ENCODE measurements at regions not wholly inside any gene's neighbourhood (a gene's known extent, or its start where the extent isn't known, plus 50 kb on each side); places are given as distances from the start of the nearest gene placed in this dataset.

- H3K9me3 ChIP-seq (ENCODE audit: control extremely low read depth in 1 of 3, control insufficient read depth in 2 of 3, insufficient read depth in 1 of 3, low read length in 2 of 3): peaks cover 0 to 17% (median 0%) of the 10 kb centered on the region in 3 donors
- ChIA-PET CTCF (no interaction called here), POLR2A (no interaction called here)
- ATAC-seq (ENCODE audit: low read depth) (no peak), DNase-seq (no peak)
- no peak overlapping the region for H3K27ac ChIP-seq (ENCODE audit: low read length in 2 of 2)
- no peaks in the 10 kb centered on the region for H3K79me2 ChIP-seq (ENCODE audit: control insufficient read depth, insufficient read depth, low read length)
- no peak overlapping the region for H3K27ac Mint-ChIP-seq
- H3K4me1 ChIP-seq (ENCODE audit: control insufficient read depth in 2 of 2, insufficient read depth in 2 of 2, low read length in 2 of 2): no peaks in the 10 kb centered on the region
- H3K4me3 Mint-ChIP-seq: no peak overlapping the region
- H3K4me1 Mint-ChIP-seq: no peaks in the 10 kb centered on the region
- H2AFZ ChIP-seq (ENCODE audit: insufficient read depth, low read depth, low read length, poor library complexity, severe bottlenecking): no peak overlapping the region
- TF ChIP-seq EZH2 (IDR thresholded peaks at IDR 0.05; ENCODE audit: borderline replicate concordance, insufficient read depth, low read depth, low read length, poor library complexity, severe bottlenecking) (no peak), CTCF (IDR thresholded peaks at IDR 0.05) (no peak)
- no peak overlapping the region for H3K4me2 ChIP-seq (replicated peaks; ENCODE audit: low read depth, low read length, poor library complexity, severe bottlenecking)
- H3K4me3 ChIP-seq (ENCODE audit: control extremely low read depth in 1 of 5, extremely low read depth in 1 of 5, insufficient read depth in 1 of 5, low read depth in 2 of 5, low read length in 4 of 5): no peak overlapping the region
- intact Hi-C loops (cut with micrococcal nuclease): no loop called here
- WGBS (ENCODE audit: insufficient coverage): 48% methylated on average over 2 of the region's 2 CpGs
- H3K36me3 ChIP-seq (replicated peaks in 1 of 2; ENCODE audit: control extremely low read depth in 1 of 2, control insufficient read depth in 1 of 2, extremely low read depth in 1 of 2, insufficient read depth in 2 of 2, low read length in 1 of 2): no peaks in the 10 kb centered on the region
- H3K9me3 Mint-ChIP-seq (ENCODE audit: insufficient read depth): no peaks in the 10 kb centered on the region
- H3K9ac ChIP-seq (ENCODE audit: low read length): no peak overlapping the region
- H3K27me3 ChIP-seq (replicated peaks in 1 of 4; ENCODE audit: control extremely low read depth in 1 of 4, control insufficient read depth in 3 of 4, insufficient read depth in 4 of 4, low read length in 3 of 4): no peaks in the 10 kb centered on the region
- peaks cover 3% of the 10 kb centered on the region for H3K27me3 Mint-ChIP-seq
- no peaks in the 10 kb centered on the region for H4K20me1 ChIP-seq (ENCODE audit: control insufficient read depth, insufficient read depth, low read length, poor library complexity, severe bottlenecking)
These were observed 115.2 kb upstream of the VSTM2B start for GRCh38 chr19:29410601-29411000.

- Histone ChIP-seq H2AFZ (ENCODE audit: insufficient read depth, low read depth, low read length, poor library complexity, severe bottlenecking) (no peak overlapping the region), H3K79me2 (ENCODE audit: control insufficient read depth, insufficient read depth, low read length) (no peaks in the 10 kb centered on the region), H3K4me3 (ENCODE audit: control extremely low read depth in 1 of 5, extremely low read depth in 1 of 5, insufficient read depth in 1 of 5, low read depth in 2 of 5, low read length in 4 of 5) (no peak overlapping the region), H3K27ac (ENCODE audit: low read length in 2 of 2) (no peak overlapping the region), H3K4me1 (ENCODE audit: control insufficient read depth in 2 of 2, insufficient read depth in 2 of 2, low read length in 2 of 2) (no peaks in the 10 kb centered on the region), H3K9ac (ENCODE audit: low read length) (no peak overlapping the region), H3K4me2 (replicated peaks; ENCODE audit: low read depth, low read length, poor library complexity, severe bottlenecking) (no peak overlapping the region), H3K9me3 (ENCODE audit: control extremely low read depth in 1 of 3, control insufficient read depth in 2 of 3, insufficient read depth in 1 of 3, low read length in 2 of 3) (peaks cover 0 to 16% (median 0%) of the 10 kb centered on the region in 3 donors), H3K36me3 (replicated peaks in 1 of 2; ENCODE audit: control extremely low read depth in 1 of 2, control insufficient read depth in 1 of 2, extremely low read depth in 1 of 2, insufficient read depth in 2 of 2, low read length in 1 of 2) (no peaks in the 10 kb centered on the region), H4K20me1 (ENCODE audit: control insufficient read depth, insufficient read depth, low read length, poor library complexity, severe bottlenecking) (no peaks in the 10 kb centered on the region), H3K27me3 (replicated peaks in 1 of 4; ENCODE audit: control extremely low read depth in 1 of 4, control insufficient read depth in 3 of 4, insufficient read depth in 4 of 4, low read length in 3 of 4) (no peaks in the 10 kb centered on the region)
- no peaks in the 10 kb centered on the region for H3K9me3 Mint-ChIP-seq (ENCODE audit: insufficient read depth)
- H3K27me3 Mint-ChIP-seq: peaks cover 3% of the 10 kb centered on the region
- DNase-seq: no peak
- TF ChIP-seq CTCF (IDR thresholded peaks at IDR 0.05) (no peak), EZH2 (IDR thresholded peaks at IDR 0.05; ENCODE audit: borderline replicate concordance, insufficient read depth, low read depth, low read length, poor library complexity, severe bottlenecking) (no peak)
- ChIA-PET POLR2A (no interaction called here), CTCF (no interaction called here)
- 84% methylated on average over 8 of the region's 17 CpGs for WGBS (ENCODE audit: insufficient coverage)
- H3K4me1 Mint-ChIP-seq: no peaks in the 10 kb centered on the region
- H3K4me3 Mint-ChIP-seq: no peak overlapping the region
- H3K27ac Mint-ChIP-seq: no peak overlapping the region
- intact Hi-C loops (cut with micrococcal nuclease): no loop called here
- ATAC-seq (ENCODE audit: low read depth): no peak
These were observed 114.6 kb upstream of the VSTM2B start for GRCh38 chr19:29411113-29411581.
